WTC11 (cell line): ENCODE measurements at regions not wholly inside any gene's neighbourhood (a gene's known extent, or its start where the extent isn't known, plus 50 kb on each side); places are given as distances from the start of the nearest gene placed in this dataset.

Source experiments
- ATAC-seq: fragments of 200-7000 bp; cut with Tn5 transposase; 2 replicates; pipeline ENCODE4 v1.10.0; 2021; ENCODE audit warnings: mild to moderate bottlenecking, moderate library complexity
- CTCF ChIA-PET: fragments of 300-600 bp; sonication (Branson Sonifier 250); formaldehyde crosslinking; loops from one replicate; lab custom pipeline; 2021; ENCODE audit warnings: antibody characterized with exemption; lab: Charles Lee
- POLR2A ChIA-PET: fragments of 350-600 bp; sonication (Branson Sonifier 250); formaldehyde crosslinking; loops from one replicate; lab custom pipeline; 2021; ENCODE audit warnings: antibody characterized with exemption; lab: Charles Lee
- DNase-seq: peaks from one replicate; pipeline ENCODE4 v3.0.0; 2021; ENCODE audit warnings: low spot score
- H3K27ac Mint-ChIP-seq: 2 replicates; pipeline ENCODE4 v1.8.0; 2021; ENCODE audit warnings: mixed read lengths
- H3K27me3 Mint-ChIP-seq: 2 replicates; pipeline ENCODE4 v1.8.0; 2021; ENCODE audit warnings: low read depth, mild to moderate bottlenecking, moderate library complexity, mixed read lengths
- H3K36me3 Mint-ChIP-seq: 2 replicates; pipeline ENCODE4 v1.8.0; 2021; ENCODE audit warnings: mixed read lengths
- H3K4me1 Mint-ChIP-seq: 2 replicates; pipeline ENCODE4 v1.8.0; 2022; ENCODE audit warnings: mixed read lengths
- H3K4me3 Mint-ChIP-seq: 2 replicates; pipeline ENCODE4 v1.8.0; 2021; ENCODE audit warnings: mild to moderate bottlenecking, moderate library complexity, mixed read lengths
- H3K9me3 Mint-ChIP-seq: 2 replicates; pipeline ENCODE4 v1.8.0; 2021; ENCODE audit warnings: mixed read lengths
- ARID4B ChIP-seq: sonication (generic); formaldehyde crosslinking; IDR thresholded peaks from 2 replicates; pipeline ENCODE4 v1.8.0; 2023; ENCODE audit warnings: missing genetic modification reagents, mild to moderate bottlenecking, borderline replicate concordance
- ATF1 ChIP-seq: sonication (generic); formaldehyde crosslinking; IDR thresholded peaks from 2 replicates; pipeline ENCODE4 v1.8.1; 2023; ENCODE audit warnings: mild to moderate bottlenecking, moderate library complexity, missing genetic modification reagents
- EMX1 ChIP-seq: fragments of 250-450 bp; sonication (Bioruptor Pico); IDR thresholded peaks from 2 replicates; pipeline ENCODE4 v1.8.0; 2021; ENCODE audit warnings: mild to moderate bottlenecking
- IRF1 ChIP-seq: sonication (generic); formaldehyde crosslinking; IDR thresholded peaks from 2 replicates; pipeline ENCODE4 v1.8.0; 2023; ENCODE audit warnings: missing genetic modification reagents
- NFE2L1 ChIP-seq: sonication (generic); formaldehyde crosslinking; IDR thresholded peaks from 2 replicates; pipeline ENCODE4 v1.8.1; 2023; ENCODE audit warnings: missing genetic modification reagents
- RELA ChIP-seq: sonication (generic); formaldehyde crosslinking; IDR thresholded peaks from 2 replicates; pipeline ENCODE4 v1.8.1; 2022; ENCODE audit warnings: missing genetic modification reagents, mild to moderate bottlenecking, borderline replicate concordance
- RORB ChIP-seq: fragments of 250-450 bp; sonication (Bioruptor Pico); IDR thresholded peaks from 2 replicates; pipeline ENCODE4 v1.9.0; 2021; ENCODE audit warnings: mild to moderate bottlenecking
- SMAD4 ChIP-seq: sonication (generic); formaldehyde crosslinking; IDR thresholded peaks from 2 replicates; pipeline ENCODE4 v1.8.0; 2022; ENCODE audit warnings: mild to moderate bottlenecking, missing genetic modification reagents
- ZBTB21 ChIP-seq: sonication (generic); formaldehyde crosslinking; IDR thresholded peaks from 2 replicates; pipeline ENCODE4 v1.8.1; 2023; ENCODE audit warnings: mild to moderate bottlenecking, missing genetic modification reagents, borderline replicate concordance
- ZNF138 ChIP-seq: sonication (generic); formaldehyde crosslinking; conservative IDR thresholded peaks from 2 replicates; pipeline ENCODE4 v1.8.1; 2022; ENCODE audit warnings: mild to moderate bottlenecking, moderate library complexity, missing genetic modification reagents
- ZNF232 ChIP-seq: sonication (generic); formaldehyde crosslinking; IDR thresholded peaks from 2 replicates; pipeline ENCODE4 v1.8.0; 2022; ENCODE audit warnings: mild to moderate bottlenecking, missing genetic modification reagents
- ZNF263 ChIP-seq: sonication (generic); formaldehyde crosslinking; IDR thresholded peaks from 2 replicates; pipeline ENCODE4 v1.8.1; 2022; ENCODE audit warnings: low read depth, mild to moderate bottlenecking, moderate library complexity, missing genetic modification reagents
- ZNF416 ChIP-seq: fragments of 250-450 bp; sonication (Bioruptor Pico); IDR thresholded peaks from 2 replicates; pipeline ENCODE4 v1.9.0; 2021; ENCODE audit warnings: mild to moderate bottlenecking, inconsistent platforms
- TF ChIP-seq, protein P1 (sequence below): sonication (generic); formaldehyde crosslinking; IDR thresholded peaks from 2 replicates; pipeline ENCODE4 v1.8.1; 2022; ENCODE audit warnings: low read depth, missing genetic modification reagents, borderline replicate concordance
- TF ChIP-seq, protein P2 (sequence below): sonication (generic); formaldehyde crosslinking; IDR thresholded peaks from 2 replicates; pipeline ENCODE4 v1.8.0; 2023; ENCODE audit warnings: mild to moderate bottlenecking, missing genetic modification reagents
- TF ChIP-seq, protein P3 (sequence below): sonication (generic); formaldehyde crosslinking; IDR thresholded peaks from 2 replicates; pipeline ENCODE4 v1.8.1; 2022; ENCODE audit warnings: mild to moderate bottlenecking, missing genetic modification reagents, moderate library complexity, borderline replicate concordance
- TF ChIP-seq, protein P4 (sequence below): sonication (generic); formaldehyde crosslinking; IDR thresholded peaks from 2 replicates; pipeline ENCODE4 v1.8.1; 2022; ENCODE audit warnings: missing genetic modification reagents, borderline replicate concordance
- TF ChIP-seq, protein P5 (sequence below): fragments of 200-600 bp; IDR thresholded peaks from 2 replicates; pipeline ENCODE4 v1.8.0; 2022; ENCODE audit warnings: antibody characterized with exemption

DNA sequence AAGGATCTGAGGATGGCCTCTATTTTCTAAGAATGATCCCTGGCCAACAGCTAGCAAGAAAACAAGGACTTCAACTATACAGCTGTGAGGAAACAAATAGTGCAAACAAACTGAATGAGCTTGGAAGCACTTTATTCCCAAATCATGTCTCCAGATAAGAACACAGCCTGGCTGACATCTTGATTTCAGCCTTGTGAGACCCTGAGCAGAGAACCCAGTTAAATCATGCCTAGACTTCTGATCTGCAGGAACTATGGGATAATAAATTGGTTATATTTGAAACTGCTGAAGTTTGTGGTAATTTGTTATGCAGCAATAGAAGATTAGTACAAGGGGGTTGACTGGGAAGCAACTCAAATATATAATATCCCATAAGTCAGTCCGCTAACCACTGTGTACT is 183.9 kb upstream of the BMP4 start:
- Mint-ChIP-seq H3K36me3 (no peaks in the 10 kb centered on the region), H3K4me3 (no peak overlapping the region), H3K27ac (no peak overlapping the region)
- CTCF ChIA-PET: interaction anchor here (0.5 to 1.5 kb wide), 3 partner anchors 35 to 1477 kb away, joined by 4 to 5 read pairs (median 5); no protein-coding TSS in a partner anchor
- TF ChIP-seq, protein P1, sequence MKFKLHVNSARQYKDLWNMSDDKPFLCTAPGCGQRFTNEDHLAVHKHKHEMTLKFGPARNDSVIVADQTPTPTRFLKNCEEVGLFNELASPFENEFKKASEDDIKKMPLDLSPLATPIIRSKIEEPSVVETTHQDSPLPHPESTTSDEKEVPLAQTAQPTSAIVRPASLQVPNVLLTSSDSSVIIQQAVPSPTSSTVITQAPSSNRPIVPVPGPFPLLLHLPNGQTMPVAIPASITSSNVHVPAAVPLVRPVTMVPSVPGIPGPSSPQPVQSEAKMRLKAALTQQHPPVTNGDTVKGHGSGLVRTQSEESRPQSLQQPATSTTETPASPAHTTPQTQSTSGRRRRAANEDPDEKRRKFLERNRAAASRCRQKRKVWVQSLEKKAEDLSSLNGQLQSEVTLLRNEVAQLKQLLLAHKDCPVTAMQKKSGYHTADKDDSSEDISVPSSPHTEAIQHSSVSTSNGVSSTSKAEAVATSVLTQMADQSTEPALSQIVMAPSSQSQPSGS (CRISPR knock-in tag): no peak
- no peak for TF ChIP-seq NFE2L1 (CRISPR knock-in tag)
- TF ChIP-seq, protein P2, sequence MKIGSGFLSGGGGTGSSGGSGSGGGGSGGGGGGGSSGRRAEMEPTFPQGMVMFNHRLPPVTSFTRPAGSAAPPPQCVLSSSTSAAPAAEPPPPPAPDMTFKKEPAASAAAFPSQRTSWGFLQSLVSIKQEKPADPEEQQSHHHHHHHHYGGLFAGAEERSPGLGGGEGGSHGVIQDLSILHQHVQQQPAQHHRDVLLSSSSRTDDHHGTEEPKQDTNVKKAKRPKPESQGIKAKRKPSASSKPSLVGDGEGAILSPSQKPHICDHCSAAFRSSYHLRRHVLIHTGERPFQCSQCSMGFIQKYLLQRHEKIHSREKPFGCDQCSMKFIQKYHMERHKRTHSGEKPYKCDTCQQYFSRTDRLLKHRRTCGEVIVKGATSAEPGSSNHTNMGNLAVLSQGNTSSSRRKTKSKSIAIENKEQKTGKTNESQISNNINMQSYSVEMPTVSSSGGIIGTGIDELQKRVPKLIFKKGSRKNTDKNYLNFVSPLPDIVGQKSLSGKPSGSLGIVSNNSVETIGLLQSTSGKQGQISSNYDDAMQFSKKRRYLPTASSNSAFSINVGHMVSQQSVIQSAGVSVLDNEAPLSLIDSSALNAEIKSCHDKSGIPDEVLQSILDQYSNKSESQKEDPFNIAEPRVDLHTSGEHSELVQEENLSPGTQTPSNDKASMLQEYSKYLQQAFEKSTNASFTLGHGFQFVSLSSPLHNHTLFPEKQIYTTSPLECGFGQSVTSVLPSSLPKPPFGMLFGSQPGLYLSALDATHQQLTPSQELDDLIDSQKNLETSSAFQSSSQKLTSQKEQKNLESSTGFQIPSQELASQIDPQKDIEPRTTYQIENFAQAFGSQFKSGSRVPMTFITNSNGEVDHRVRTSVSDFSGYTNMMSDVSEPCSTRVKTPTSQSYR (CRISPR knock-in tag): no peak
- TF ChIP-seq, protein P3, sequence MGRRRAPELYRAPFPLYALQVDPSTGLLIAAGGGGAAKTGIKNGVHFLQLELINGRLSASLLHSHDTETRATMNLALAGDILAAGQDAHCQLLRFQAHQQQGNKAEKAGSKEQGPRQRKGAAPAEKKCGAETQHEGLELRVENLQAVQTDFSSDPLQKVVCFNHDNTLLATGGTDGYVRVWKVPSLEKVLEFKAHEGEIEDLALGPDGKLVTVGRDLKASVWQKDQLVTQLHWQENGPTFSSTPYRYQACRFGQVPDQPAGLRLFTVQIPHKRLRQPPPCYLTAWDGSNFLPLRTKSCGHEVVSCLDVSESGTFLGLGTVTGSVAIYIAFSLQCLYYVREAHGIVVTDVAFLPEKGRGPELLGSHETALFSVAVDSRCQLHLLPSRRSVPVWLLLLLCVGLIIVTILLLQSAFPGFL (CRISPR knock-in tag): no peak
- TF ChIP-seq ATF1 (CRISPR knock-in tag): no peak
- TF ChIP-seq IRF1: no peak
- TF ChIP-seq RELA (CRISPR knock-in tag): no peak
- no peak for TF ChIP-seq ZNF416 (CRISPR knock-in tag)
- no peak for TF ChIP-seq SMAD4 (CRISPR knock-in tag)
- TF ChIP-seq, protein P4, sequence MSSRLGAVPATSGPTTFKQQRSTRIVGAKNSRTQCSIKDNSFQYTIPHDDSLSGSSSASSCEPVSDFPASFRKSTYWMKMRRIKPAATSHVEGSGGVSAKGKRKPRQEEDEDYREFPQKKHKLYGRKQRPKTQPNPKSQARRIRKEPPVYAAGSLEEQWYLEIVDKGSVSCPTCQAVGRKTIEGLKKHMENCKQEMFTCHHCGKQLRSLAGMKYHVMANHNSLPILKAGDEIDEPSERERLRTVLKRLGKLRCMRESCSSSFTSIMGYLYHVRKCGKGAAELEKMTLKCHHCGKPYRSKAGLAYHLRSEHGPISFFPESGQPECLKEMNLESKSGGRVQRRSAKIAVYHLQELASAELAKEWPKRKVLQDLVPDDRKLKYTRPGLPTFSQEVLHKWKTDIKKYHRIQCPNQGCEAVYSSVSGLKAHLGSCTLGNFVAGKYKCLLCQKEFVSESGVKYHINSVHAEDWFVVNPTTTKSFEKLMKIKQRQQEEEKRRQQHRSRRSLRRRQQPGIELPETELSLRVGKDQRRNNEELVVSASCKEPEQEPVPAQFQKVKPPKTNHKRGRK (CRISPR knock-in tag): no peak
- no peak for TF ChIP-seq ZNF263
- TF ChIP-seq ZBTB21 (CRISPR knock-in tag): no peak
- TF ChIP-seq ZNF232: no peak
- no peak for TF ChIP-seq ZNF138 (CRISPR knock-in tag)
- TF ChIP-seq RORB (CRISPR knock-in tag): no peak
- TF ChIP-seq, protein P5, sequence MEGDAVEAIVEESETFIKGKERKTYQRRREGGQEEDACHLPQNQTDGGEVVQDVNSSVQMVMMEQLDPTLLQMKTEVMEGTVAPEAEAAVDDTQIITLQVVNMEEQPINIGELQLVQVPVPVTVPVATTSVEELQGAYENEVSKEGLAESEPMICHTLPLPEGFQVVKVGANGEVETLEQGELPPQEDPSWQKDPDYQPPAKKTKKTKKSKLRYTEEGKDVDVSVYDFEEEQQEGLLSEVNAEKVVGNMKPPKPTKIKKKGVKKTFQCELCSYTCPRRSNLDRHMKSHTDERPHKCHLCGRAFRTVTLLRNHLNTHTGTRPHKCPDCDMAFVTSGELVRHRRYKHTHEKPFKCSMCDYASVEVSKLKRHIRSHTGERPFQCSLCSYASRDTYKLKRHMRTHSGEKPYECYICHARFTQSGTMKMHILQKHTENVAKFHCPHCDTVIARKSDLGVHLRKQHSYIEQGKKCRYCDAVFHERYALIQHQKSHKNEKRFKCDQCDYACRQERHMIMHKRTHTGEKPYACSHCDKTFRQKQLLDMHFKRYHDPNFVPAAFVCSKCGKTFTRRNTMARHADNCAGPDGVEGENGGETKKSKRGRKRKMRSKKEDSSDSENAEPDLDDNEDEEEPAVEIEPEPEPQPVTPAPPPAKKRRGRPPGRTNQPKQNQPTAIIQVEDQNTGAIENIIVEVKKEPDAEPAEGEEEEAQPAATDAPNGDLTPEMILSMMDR: no peak
- no peak for TF ChIP-seq ARID4B (CRISPR knock-in tag)
- TF ChIP-seq EMX1 (CRISPR knock-in tag): no peak
- TF ChIP-seq, all 79 proteins: peak for 0
- Mint-ChIP-seq H3K4me1 (no peaks in the 10 kb centered on the region), H3K27me3 (no peaks in the 10 kb centered on the region), H3K9me3 (peaks cover 5% of the 10 kb centered on the region)
- ATAC-seq: no peak
- POLR2A ChIA-PET: no interaction called here
- DNase-seq: no peak
